ENCODE measurements at regions not wholly inside any gene's neighbourhood (a gene's known extent, or its start where the extent isn't known, plus 50 kb on each side); places are given as distances from the start of the nearest gene placed in this dataset.

GRCh38 chr6:24995270-24995669, 59.5 kb upstream of the RIPOR2 start:
- TF ChIP-seq, protein P1, sequence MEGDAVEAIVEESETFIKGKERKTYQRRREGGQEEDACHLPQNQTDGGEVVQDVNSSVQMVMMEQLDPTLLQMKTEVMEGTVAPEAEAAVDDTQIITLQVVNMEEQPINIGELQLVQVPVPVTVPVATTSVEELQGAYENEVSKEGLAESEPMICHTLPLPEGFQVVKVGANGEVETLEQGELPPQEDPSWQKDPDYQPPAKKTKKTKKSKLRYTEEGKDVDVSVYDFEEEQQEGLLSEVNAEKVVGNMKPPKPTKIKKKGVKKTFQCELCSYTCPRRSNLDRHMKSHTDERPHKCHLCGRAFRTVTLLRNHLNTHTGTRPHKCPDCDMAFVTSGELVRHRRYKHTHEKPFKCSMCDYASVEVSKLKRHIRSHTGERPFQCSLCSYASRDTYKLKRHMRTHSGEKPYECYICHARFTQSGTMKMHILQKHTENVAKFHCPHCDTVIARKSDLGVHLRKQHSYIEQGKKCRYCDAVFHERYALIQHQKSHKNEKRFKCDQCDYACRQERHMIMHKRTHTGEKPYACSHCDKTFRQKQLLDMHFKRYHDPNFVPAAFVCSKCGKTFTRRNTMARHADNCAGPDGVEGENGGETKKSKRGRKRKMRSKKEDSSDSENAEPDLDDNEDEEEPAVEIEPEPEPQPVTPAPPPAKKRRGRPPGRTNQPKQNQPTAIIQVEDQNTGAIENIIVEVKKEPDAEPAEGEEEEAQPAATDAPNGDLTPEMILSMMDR (IDR thresholded peaks at IDR 0.05; ENCODE audit: control insufficient read depth, insufficient read depth, low read depth, low read length, missing control alignments) = no peak
- no peak overlapping the region for H3K4me3 ChIP-seq (ENCODE audit: control insufficient read depth, low read depth, low read length)
- no peak for DNase-seq (ENCODE audit: low read depth)

DNA sequence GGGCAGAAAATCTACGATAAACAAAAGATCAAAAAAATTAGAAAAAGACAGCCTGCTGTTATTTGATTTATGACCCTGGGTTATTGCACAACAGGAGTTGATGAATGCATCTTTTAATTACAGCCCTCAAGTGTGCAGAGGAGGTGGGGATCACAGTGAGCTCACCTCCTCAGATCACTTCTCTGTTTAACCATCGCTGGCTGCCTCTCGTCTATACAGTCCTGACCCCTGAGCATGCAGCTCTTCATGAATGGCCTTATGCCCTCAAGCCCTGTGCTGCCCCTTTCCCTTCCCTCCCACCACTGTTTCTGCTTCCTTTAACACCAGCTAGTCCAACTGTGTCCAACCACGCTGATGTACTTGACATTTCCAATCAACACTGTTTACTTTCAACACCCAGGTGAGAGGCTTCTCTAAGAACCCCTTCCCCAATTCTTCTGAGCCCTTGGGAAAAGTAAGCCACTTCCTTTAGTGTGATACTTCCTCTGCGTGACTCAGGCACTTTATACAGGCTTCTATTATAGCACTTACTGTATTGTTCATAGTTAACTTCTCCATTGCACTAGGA, 60.6 kb upstream of the RIPOR2 start:
- no peak for DNase-seq (ENCODE audit: low read depth)
- no peak overlapping the region for H3K4me3 ChIP-seq (ENCODE audit: control insufficient read depth, low read depth, low read length)
- TF ChIP-seq, protein P1 (IDR thresholded peaks at IDR 0.05; ENCODE audit: control insufficient read depth, insufficient read depth, low read depth, low read length, missing control alignments) = no peak

- H3K4me3 ChIP-seq (ENCODE audit: control insufficient read depth, low read depth, low read length) = no peak overlapping the region
- TF ChIP-seq, protein P1 (IDR thresholded peaks at IDR 0.05; ENCODE audit: control insufficient read depth, insufficient read depth, low read depth, low read length, missing control alignments) = no peak
- DNase-seq (ENCODE audit: low read depth) = no peak
These were observed 61.5 kb upstream of the RIPOR2 start for GRCh38 chr6:24997231-24997630.

GRCh38 chr6:24997905-24998304, 62.1 kb upstream of the RIPOR2 start:
- no peak overlapping the region for H3K4me3 ChIP-seq (ENCODE audit: control insufficient read depth, low read depth, low read length)
- TF ChIP-seq, protein P1 (IDR thresholded peaks at IDR 0.05; ENCODE audit: control insufficient read depth, insufficient read depth, low read depth, low read length, missing control alignments) = no peak
- no peak for DNase-seq (ENCODE audit: low read depth)

GRCh38 chr6:25002326-25003091, 66.7 kb upstream of the RIPOR2 start:
- H3K4me3 ChIP-seq (ENCODE audit: control insufficient read depth, low read depth, low read length) = no peak overlapping the region
- TF ChIP-seq, protein P1 (IDR thresholded peaks at IDR 0.05; ENCODE audit: control insufficient read depth, insufficient read depth, low read depth, low read length, missing control alignments) = no peak

GRCh38 chr6:25004357-25004756, 68.6 kb upstream of the RIPOR2 start:
- no peak for DNase-seq (ENCODE audit: low read depth)
- TF ChIP-seq, protein P1 (IDR thresholded peaks at IDR 0.05; ENCODE audit: control insufficient read depth, insufficient read depth, low read depth, low read length, missing control alignments) = no peak
- no peak overlapping the region for H3K4me3 ChIP-seq (ENCODE audit: control insufficient read depth, low read depth, low read length)

More at GRCh38 chr6:25002326-25003091, 66.7 kb upstream of the RIPOR2 start:
- no peak for DNase-seq (ENCODE audit: low read depth)

All from AG09309 (cell line).